Right ventricle myocardium superior (tissue), 1 donor: ENCODE measurements at regions not wholly inside any gene's neighbourhood (a gene's known extent, or its start where the extent isn't known, plus 50 kb on each side); places are given as distances from the start of the nearest gene placed in this dataset.

Experiments
- ATAC-seq: fragments of 200-7000 bp; cut with Tn5 transposase; one replicate; pipeline ENCODE4 v1.9.1; 2020; ENCODE audit warnings: mild to moderate bottlenecking; ENCODE audit not compliant: poor library complexity
- DNase-seq: peaks from one replicate; pipeline ENCODE4 v3.0.0-alpha.2; 2020
- intact Hi-C: fragments of 100-400 bp; cut with DNase I; formaldehyde crosslinking; loops from one replicate; pipeline ENCODE4 v1.11.2; 2022
- donor health status: DM: no; HTN: yes; CAD: no; lungs with severe emphysema.

- intact Hi-C loops, result loop anchor here (5.0 kb wide), 1 partner anchor 49 kb away; no protein-coding TSS in a partner anchor
- no peak for DNase-seq
- no peak for ATAC-seq
These were observed 983.9 kb upstream of the EEF2KMT start for GRCh38 chr16:6081320-6081976.

GRCh38 chr16:6076631-6077030 is 979.0 kb upstream of the EEF2KMT start:
- ATAC-seq (no peak), DNase-seq (no peak)
- intact Hi-C loops, result no loop called here

GRCh38 chr16:6068063-6068462 is 970.5 kb upstream of the EEF2KMT start:
- ATAC-seq, result no peak
- intact Hi-C loops, result no loop called here
- DNase-seq, result no peak

- no peak for DNase-seq
- ATAC-seq, result no peak
- intact Hi-C loops, result no loop called here
These were observed 969.1 kb upstream of the EEF2KMT start for GRCh38 chr16:6066652-6067051.

GRCh38 chr16:6063526-6063925 is 965.9 kb upstream of the EEF2KMT start:
- DNase-seq, result no peak
- no peak for ATAC-seq
- intact Hi-C loops, result no loop called here

GRCh38 chr16:6059671-6060070 is 962.1 kb upstream of the EEF2KMT start:
- intact Hi-C loops, result no loop called here
- no peak for DNase-seq
- no peak for ATAC-seq

- no peak for DNase-seq
- intact Hi-C loops, result no loop called here
- no peak for ATAC-seq
These were observed 960.2 kb upstream of the EEF2KMT start for GRCh38 chr16:6057821-6058220.

GRCh38 chr16:6048017-6048416 is 950.4 kb upstream of the EEF2KMT start:
- intact Hi-C loops, result no loop called here
- ATAC-seq, result no peak
- DNase-seq, result no peak

- DNase-seq (no peak), ATAC-seq (no peak)
- intact Hi-C loops, result no loop called here
These were observed 949.7 kb upstream of the EEF2KMT start for GRCh38 chr16:6047325-6047724.

GRCh38 chr16:6038941-6039645 is 941.5 kb upstream of the EEF2KMT start:
- DNase-seq (no peak), ATAC-seq (no peak)
- intact Hi-C loops, result no loop called here

- ATAC-seq (no peak), DNase-seq (no peak)
- intact Hi-C loops, result no loop called here
These were observed 937.6 kb upstream of the EEF2KMT start for GRCh38 chr16:6035161-6035560.

GRCh38 chr16:6034511-6034910 is 936.9 kb upstream of the EEF2KMT start:
- ATAC-seq, result no peak
- DNase-seq, result no peak
- intact Hi-C loops, result loop anchor here (5.0 kb wide), 1 partner anchor 48 kb away; no protein-coding TSS in a partner anchor

GRCh38 chr16:6032438-6032837 is 934.8 kb upstream of the EEF2KMT start:
- intact Hi-C loops, result loop anchor here (5.0 kb wide), 1 partner anchor 50 kb away; no protein-coding TSS in a partner anchor
- no peak for ATAC-seq

GRCh38 chr16:6031567-6031966 is 934.0 kb upstream of the EEF2KMT start:
- no peak for ATAC-seq
- no peak for DNase-seq
- intact Hi-C loops, result loop anchor here (5.0 kb wide), 1 partner anchor 51 kb away; no protein-coding TSS in a partner anchor

More at GRCh38 chr16:6032438-6032837, 934.8 kb upstream of the EEF2KMT start:
- DNase-seq, result no peak

GRCh38 chr16:6031102-6031501 is 933.5 kb upstream of the EEF2KMT start:
- intact Hi-C loops, result loop anchor here (5.0 kb wide), 1 partner anchor 51 kb away; no protein-coding TSS in a partner anchor
- DNase-seq, result no peak
- ATAC-seq, result no peak

GRCh38 chr16:6027733-6028132 is 930.1 kb upstream of the EEF2KMT start:
- intact Hi-C loops, result no loop called here
- DNase-seq (no peak), ATAC-seq (no peak)

- intact Hi-C loops, result no loop called here
- DNase-seq (no peak), ATAC-seq (no peak)
These were observed 925.9 kb upstream of the EEF2KMT start for GRCh38 chr16:6023449-6023848.

GRCh38 chr16:6021276-6021943 is 923.8 kb upstream of the EEF2KMT start:
- intact Hi-C loops, result no loop called here
- no peak for DNase-seq
- ATAC-seq, result no peak

- ATAC-seq (no peak), DNase-seq (no peak)
- intact Hi-C loops, result no loop called here
These were observed 922.8 kb upstream of the EEF2KMT start for GRCh38 chr16:6020162-6020985.
